ENCODE measurements at regions not wholly inside any gene's neighbourhood (a gene's known extent, or its start where the extent isn't known, plus 50 kb on each side); places are given as distances from the start of the nearest gene placed in this dataset.

DNA sequence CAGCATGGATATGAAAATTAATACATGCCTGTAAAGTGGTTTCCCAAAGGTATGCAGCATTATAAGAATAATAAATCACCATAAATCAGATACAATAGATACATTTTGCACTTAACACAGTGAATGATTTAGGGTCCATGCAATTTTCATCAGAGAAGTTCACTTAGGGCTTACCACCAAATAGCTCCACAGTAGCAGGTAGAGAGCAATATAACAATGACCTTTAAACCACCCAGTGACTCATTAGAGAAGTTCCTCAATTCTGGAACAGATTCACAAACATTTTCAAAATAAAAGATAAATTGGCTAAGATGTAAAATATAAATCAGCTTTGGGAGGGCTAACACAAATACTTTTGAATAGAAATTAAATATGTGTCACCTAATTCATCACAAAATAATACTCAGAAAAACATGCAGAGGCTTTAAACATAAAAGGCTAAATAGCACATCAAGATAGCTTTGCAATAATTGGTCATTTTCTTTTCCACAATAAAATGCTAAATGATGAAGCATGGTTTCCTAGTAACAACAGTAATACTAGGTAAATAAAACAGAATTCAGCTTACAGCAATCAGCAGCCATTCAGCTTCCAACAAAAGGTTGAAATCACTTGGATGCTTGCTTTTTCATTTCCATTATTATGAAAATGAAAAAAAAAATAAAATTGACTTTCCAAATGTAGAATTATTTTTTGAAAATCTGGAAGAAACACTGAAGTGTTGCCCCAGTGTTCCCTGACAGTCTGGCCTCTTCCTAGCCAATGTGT is 84.3 kb upstream of the NBEA start:
- Histone ChIP-seq H3K4me3 (ENCODE audit: low read depth in 1 of 2, low read length in 2 of 2) (no peak overlapping the region), H3K27ac (ENCODE audit: low read depth in 2 of 2, low read length in 1 of 2) (no peak overlapping the region), H3K4me1 (ENCODE audit: control insufficient read depth in 2 of 2, insufficient read depth in 2 of 2, low read length in 1 of 2) (no peaks in the 10 kb centered on the region)

DNA sequence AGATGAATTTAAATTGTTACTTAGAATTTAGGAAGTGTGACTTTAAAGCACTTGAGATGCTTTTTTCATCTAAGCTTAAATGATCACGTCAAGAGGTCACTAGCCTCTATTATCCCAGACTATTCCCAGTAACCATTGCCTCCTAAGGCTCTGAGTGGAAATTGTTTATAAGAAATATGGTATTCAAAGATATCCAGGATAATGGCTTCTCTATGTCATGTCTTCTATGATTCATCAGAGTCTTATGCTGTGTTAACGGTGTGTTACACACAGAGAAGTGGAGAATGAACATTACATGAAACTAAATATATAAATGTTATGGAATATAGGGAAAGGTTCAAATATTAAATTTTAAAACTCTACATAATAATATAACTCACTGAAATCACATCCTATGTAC is 79.8 kb upstream of the NBEA start:
- WGBS, 2 donors: 80 to 90% methylated on average over 2 of the region's 2 CpGs
- H3K27ac ChIP-seq (ENCODE audit: low read depth in 2 of 2, low read length in 1 of 2): no peak overlapping the region
- no peaks in the 10 kb centered on the region for H3K9me3 ChIP-seq (ENCODE audit: control insufficient read depth in 2 of 2, insufficient read depth in 1 of 2, low read depth in 1 of 2, low read length in 1 of 2)
- H3K36me3 ChIP-seq (ENCODE audit: control insufficient read depth in 2 of 2, insufficient read depth in 2 of 2, low read length in 1 of 2): no peaks in the 10 kb centered on the region
- H3K27me3 ChIP-seq (ENCODE audit: control insufficient read depth in 1 of 2, insufficient read depth in 2 of 2, low read length in 2 of 2): no peaks in the 10 kb centered on the region
- H3K4me3 ChIP-seq (ENCODE audit: low read depth in 1 of 2, low read length in 2 of 2): no peak overlapping the region
- H3K4me1 ChIP-seq (ENCODE audit: control insufficient read depth in 2 of 2, insufficient read depth in 2 of 2, low read length in 1 of 2): no peaks in the 10 kb centered on the region

More for the DNA sequence above, 84.3 kb upstream of the NBEA start:
- Histone ChIP-seq H3K27me3 (ENCODE audit: control insufficient read depth in 1 of 2, insufficient read depth in 2 of 2, low read length in 2 of 2) (no peaks in the 10 kb centered on the region), H3K9me3 (ENCODE audit: control insufficient read depth in 2 of 2, insufficient read depth in 1 of 2, low read depth in 1 of 2, low read length in 1 of 2) (no peaks in the 10 kb centered on the region), H3K36me3 (ENCODE audit: control insufficient read depth in 2 of 2, insufficient read depth in 2 of 2, low read length in 1 of 2) (no peaks in the 10 kb centered on the region)

DNA sequence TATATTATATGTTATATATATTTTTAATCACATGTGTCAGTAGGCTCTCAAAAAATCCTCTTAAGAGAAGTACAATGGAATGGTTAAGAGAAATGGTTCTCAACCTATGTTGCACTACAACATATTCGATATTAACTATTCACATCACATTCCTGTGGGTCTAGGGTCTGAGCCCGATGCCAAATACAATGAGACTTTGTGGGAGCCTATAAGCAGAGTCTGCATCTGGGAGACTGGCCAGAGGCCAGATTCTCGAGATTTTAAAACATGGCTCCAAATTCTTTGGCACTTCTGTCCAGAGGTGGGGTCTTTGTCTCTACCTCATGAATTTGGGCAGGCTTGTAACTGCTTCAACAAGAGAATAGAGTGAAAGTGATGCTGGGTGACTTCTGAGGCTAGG is 79.4 kb upstream of the NBEA start:
- H3K27ac ChIP-seq (ENCODE audit: low read depth in 2 of 2, low read length in 1 of 2): no peak overlapping the region
- no peaks in the 10 kb centered on the region for H3K27me3 ChIP-seq (ENCODE audit: control insufficient read depth in 1 of 2, insufficient read depth in 2 of 2, low read length in 2 of 2)
- no peaks in the 10 kb centered on the region for H3K36me3 ChIP-seq (ENCODE audit: control insufficient read depth in 2 of 2, insufficient read depth in 2 of 2, low read length in 1 of 2)
- 80 to 85% methylated on average over 3 of the region's 3 CpGs for WGBS, 2 donors
- no peak overlapping the region for H3K4me3 ChIP-seq (ENCODE audit: low read depth in 1 of 2, low read length in 2 of 2)
- H3K9me3 ChIP-seq (ENCODE audit: control insufficient read depth in 2 of 2, insufficient read depth in 1 of 2, low read depth in 1 of 2, low read length in 1 of 2): no peaks in the 10 kb centered on the region
- H3K4me1 ChIP-seq (ENCODE audit: control insufficient read depth in 2 of 2, insufficient read depth in 2 of 2, low read length in 1 of 2): no peaks in the 10 kb centered on the region

DNA sequence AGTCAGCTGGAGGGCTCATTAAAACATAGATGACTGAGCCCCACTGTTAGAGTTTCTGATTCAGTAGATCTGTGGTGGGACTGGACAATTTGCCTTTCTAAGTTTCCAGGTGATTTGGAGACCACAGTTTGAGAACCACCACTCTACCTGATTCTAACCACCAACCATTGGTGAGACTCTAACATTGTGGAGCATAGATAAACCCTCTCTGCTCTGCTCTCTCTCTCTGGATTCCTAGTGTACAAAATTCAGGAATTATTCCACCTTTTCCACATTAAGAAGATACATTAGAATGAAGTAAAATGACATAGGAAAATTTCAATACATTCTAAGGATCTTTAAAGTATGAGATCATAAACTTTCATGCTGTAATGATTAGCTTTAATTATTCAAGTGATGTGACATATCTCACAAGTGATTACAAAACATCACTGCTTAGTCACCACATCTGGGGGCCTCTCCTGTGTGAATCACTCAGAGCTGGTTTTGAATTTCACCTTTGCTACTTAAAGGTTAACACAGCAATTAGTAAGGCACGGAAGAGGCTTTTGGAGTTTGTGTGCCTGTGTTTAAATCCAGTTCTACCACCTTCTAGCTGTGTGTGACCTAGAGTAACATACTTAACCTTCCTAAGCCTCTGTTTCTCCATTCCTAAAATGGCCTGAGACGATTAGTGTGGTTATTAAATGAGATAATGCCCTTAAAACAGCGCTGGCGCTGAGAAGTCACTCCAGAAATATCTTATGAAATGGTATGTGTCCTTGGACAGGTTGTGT is 78.5 kb upstream of the NBEA start:
- H3K9me3 ChIP-seq (ENCODE audit: control insufficient read depth in 2 of 2, insufficient read depth in 1 of 2, low read depth in 1 of 2, low read length in 1 of 2): no peaks in the 10 kb centered on the region
- no peaks in the 10 kb centered on the region for H3K27me3 ChIP-seq (ENCODE audit: control insufficient read depth in 1 of 2, insufficient read depth in 2 of 2, low read length in 2 of 2)
- WGBS, 2 donors: 59 to 65% methylated on average over 4 of the region's 4 CpGs
- no peak overlapping the region for H3K27ac ChIP-seq (ENCODE audit: low read depth in 2 of 2, low read length in 1 of 2)
- no peaks in the 10 kb centered on the region for H3K4me1 ChIP-seq (ENCODE audit: control insufficient read depth in 2 of 2, insufficient read depth in 2 of 2, low read length in 1 of 2)
- H3K4me3 ChIP-seq (ENCODE audit: low read depth in 1 of 2, low read length in 2 of 2): no peak overlapping the region
- no peaks in the 10 kb centered on the region for H3K36me3 ChIP-seq (ENCODE audit: control insufficient read depth in 2 of 2, insufficient read depth in 2 of 2, low read length in 1 of 2)

DNA sequence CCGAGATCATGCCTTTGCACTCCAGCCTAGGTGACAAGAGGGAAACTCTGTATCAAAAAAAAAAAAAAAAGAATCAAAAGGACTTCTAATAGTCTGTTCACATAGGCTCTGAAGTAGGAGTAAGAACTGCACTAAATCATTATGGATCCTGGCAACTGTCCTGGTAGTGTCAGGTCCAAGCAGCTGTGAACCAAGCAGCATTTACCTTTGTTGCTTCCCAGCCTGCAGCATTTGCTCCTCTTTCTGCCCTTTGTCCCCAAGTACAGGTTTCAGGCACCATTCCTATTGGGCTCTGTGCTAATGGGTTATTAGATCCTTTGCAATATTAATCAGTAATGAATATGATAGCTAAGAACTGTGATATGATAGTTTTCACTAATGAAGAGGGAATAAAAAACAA is 77.4 kb upstream of the NBEA start:
- Histone ChIP-seq H3K27ac (ENCODE audit: low read depth in 2 of 2, low read length in 1 of 2) (no peak overlapping the region), H3K4me3 (ENCODE audit: low read depth in 1 of 2, low read length in 2 of 2) (no peak overlapping the region), H3K27me3 (ENCODE audit: control insufficient read depth in 1 of 2, insufficient read depth in 2 of 2, low read length in 2 of 2) (no peaks in the 10 kb centered on the region), H3K36me3 (ENCODE audit: control insufficient read depth in 2 of 2, insufficient read depth in 2 of 2, low read length in 1 of 2) (no peaks in the 10 kb centered on the region), H3K9me3 (ENCODE audit: control insufficient read depth in 2 of 2, insufficient read depth in 1 of 2, low read depth in 1 of 2, low read length in 1 of 2) (no peaks in the 10 kb centered on the region), H3K4me1 (ENCODE audit: control insufficient read depth in 2 of 2, insufficient read depth in 2 of 2, low read length in 1 of 2) (no peaks in the 10 kb centered on the region)
- WGBS, 2 donors: 72 to 90% methylated on average over 1 of the region's 1 CpG

DNA sequence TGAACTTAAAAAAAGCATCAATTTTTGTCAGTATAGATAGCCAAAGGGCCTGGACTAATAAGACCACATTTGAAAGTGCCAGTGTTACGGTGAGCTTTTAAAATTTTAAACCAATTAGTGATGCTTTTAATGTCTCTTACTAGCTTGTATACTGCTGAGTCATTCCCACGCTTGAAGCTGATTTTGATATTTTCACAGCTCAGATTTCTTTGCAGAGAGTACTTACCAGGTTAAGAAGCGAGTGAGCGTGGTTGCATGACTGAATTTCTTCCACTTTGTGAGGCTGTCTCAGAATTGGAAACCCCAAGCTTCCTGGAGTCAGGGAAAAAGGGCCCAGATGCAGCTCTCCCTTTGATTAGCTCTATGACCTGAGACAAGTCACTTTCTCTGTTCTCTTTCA is 74.5 kb upstream of the NBEA start:
- no peak overlapping the region for H3K27ac ChIP-seq (ENCODE audit: low read depth in 2 of 2, low read length in 1 of 2)
- no peaks in the 10 kb centered on the region for H3K4me1 ChIP-seq (ENCODE audit: control insufficient read depth in 2 of 2, insufficient read depth in 2 of 2, low read length in 1 of 2)
- H3K4me3 ChIP-seq (ENCODE audit: low read depth in 1 of 2, low read length in 2 of 2): no peak overlapping the region
- H3K27me3 ChIP-seq (ENCODE audit: control insufficient read depth in 1 of 2, insufficient read depth in 2 of 2, low read length in 2 of 2): no peaks in the 10 kb centered on the region
- no peaks in the 10 kb centered on the region for H3K36me3 ChIP-seq (ENCODE audit: control insufficient read depth in 2 of 2, insufficient read depth in 2 of 2, low read length in 1 of 2)
- no peaks in the 10 kb centered on the region for H3K9me3 ChIP-seq (ENCODE audit: control insufficient read depth in 2 of 2, insufficient read depth in 1 of 2, low read depth in 1 of 2, low read length in 1 of 2)
- 83 to 85% methylated on average over 4 of the region's 4 CpGs for WGBS, 2 donors

DNA sequence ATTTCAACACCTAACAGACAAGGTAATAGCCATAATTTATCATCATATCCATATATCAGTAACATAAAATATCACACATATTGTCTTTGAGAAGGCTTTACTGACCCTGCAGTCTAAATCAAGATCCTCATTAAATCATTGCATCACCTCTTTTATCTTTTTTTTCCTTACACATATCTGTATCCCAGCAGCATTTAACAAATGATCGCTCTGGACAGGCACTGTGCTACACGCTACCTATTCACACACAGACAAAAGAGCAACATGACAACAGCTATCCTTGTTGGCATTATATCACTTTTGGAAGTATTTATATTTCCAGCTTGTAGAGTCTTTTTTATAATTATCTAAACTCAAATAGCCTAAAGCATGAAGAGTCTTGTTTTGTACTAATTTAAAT is 73.3 kb upstream of the NBEA start:
- 64 to 80% methylated on average over 2 of the region's 2 CpGs for WGBS, 2 donors
- H3K36me3 ChIP-seq (ENCODE audit: control insufficient read depth in 2 of 2, insufficient read depth in 2 of 2, low read length in 1 of 2): no peaks in the 10 kb centered on the region

DNA sequence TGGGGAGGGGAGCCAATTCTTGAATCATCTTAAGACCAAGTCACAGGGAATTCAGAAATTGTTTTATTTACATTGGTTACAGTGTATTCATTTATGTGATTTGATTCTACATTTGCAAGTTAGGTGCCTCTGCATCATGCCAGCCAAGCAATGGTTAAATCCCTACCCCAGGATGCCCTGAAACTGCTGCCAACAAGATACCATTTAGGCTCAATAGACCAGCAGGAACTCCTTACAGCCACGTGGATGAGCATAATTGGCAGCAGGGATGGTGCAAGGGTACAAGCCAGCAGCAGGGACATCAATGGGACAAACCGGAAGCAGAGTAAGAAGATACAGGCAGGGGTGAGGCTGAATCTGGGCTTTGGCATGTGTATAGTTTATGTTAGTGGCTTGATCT is 72.4 kb upstream of the NBEA start:
- WGBS, 2 donors: 46 to 51% methylated on average over 2 of the region's 2 CpGs
- no peaks in the 10 kb centered on the region for H3K4me1 ChIP-seq (ENCODE audit: control insufficient read depth in 2 of 2, insufficient read depth in 2 of 2, low read length in 1 of 2)
- no peaks in the 10 kb centered on the region for H3K27me3 ChIP-seq (ENCODE audit: control insufficient read depth in 1 of 2, insufficient read depth in 2 of 2, low read length in 2 of 2)
- H3K36me3 ChIP-seq (ENCODE audit: control insufficient read depth in 2 of 2, insufficient read depth in 2 of 2, low read length in 1 of 2): no peaks in the 10 kb centered on the region
- no peak overlapping the region for H3K4me3 ChIP-seq (ENCODE audit: low read depth in 1 of 2, low read length in 2 of 2)
- H3K9me3 ChIP-seq (ENCODE audit: control insufficient read depth in 2 of 2, insufficient read depth in 1 of 2, low read depth in 1 of 2, low read length in 1 of 2): no peaks in the 10 kb centered on the region
- H3K27ac ChIP-seq (ENCODE audit: low read depth in 2 of 2, low read length in 1 of 2): no peak overlapping the region

More for the DNA sequence above, 73.3 kb upstream of the NBEA start:
- Histone ChIP-seq H3K4me3 (ENCODE audit: low read depth in 1 of 2, low read length in 2 of 2) (no peak overlapping the region), H3K4me1 (ENCODE audit: control insufficient read depth in 2 of 2, insufficient read depth in 2 of 2, low read length in 1 of 2) (no peaks in the 10 kb centered on the region), H3K27me3 (ENCODE audit: control insufficient read depth in 1 of 2, insufficient read depth in 2 of 2, low read length in 2 of 2) (no peaks in the 10 kb centered on the region), H3K27ac (ENCODE audit: low read depth in 2 of 2, low read length in 1 of 2) (no peak overlapping the region), H3K9me3 (ENCODE audit: control insufficient read depth in 2 of 2, insufficient read depth in 1 of 2, low read depth in 1 of 2, low read length in 1 of 2) (no peaks in the 10 kb centered on the region)

DNA sequence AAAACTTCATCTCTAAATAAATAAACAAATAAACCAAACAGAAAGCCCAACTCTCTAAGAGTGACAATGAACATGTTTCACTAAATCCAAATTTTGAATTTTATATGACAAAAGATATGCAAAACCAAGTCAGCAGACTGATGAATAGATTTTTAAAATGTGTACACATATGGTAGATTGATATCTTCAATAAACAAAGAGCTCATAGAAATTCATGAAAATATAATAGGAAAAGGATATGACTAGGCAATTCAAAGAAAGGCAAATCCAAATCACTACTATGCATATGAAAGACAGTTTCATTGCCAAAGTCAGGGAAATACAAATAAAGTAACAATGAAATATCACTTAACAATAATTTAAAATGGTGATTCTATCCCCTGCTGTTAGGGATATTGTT is 63.7 kb upstream of the NBEA start:
- Histone ChIP-seq H3K4me1 (ENCODE audit: control insufficient read depth in 2 of 2, insufficient read depth in 2 of 2, low read length in 1 of 2) (no peaks in the 10 kb centered on the region), H3K27ac (ENCODE audit: low read depth in 2 of 2, low read length in 1 of 2) (no peak overlapping the region), H3K27me3 (ENCODE audit: control insufficient read depth in 1 of 2, insufficient read depth in 2 of 2, low read length in 2 of 2) (no peaks in the 10 kb centered on the region), H3K4me3 (ENCODE audit: low read depth in 1 of 2, low read length in 2 of 2) (no peak overlapping the region), H3K9me3 (ENCODE audit: control insufficient read depth in 2 of 2, insufficient read depth in 1 of 2, low read depth in 1 of 2, low read length in 1 of 2) (no peaks in the 10 kb centered on the region), H3K36me3 (ENCODE audit: control insufficient read depth in 2 of 2, insufficient read depth in 2 of 2, low read length in 1 of 2) (no peaks in the 10 kb centered on the region)

DNA sequence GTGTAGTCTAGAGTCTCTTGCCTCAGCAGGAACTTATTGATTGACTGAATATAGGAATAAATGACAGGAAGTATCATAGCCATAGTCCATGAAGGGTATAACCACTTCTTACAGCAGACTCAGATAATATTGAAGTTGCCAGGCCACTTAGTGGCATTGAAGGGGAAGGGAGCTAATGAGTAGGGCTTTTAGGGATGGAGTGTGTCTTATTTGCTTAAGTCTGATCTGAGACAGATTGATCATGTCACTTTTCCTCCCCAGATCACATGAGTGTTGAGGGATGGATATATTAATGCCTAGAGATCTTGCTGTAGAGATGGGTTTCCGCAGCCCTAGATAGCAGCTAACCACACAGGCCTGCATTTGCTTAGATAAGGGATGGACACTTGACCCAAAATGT is 62.2 kb upstream of the NBEA start:
- H3K27me3 ChIP-seq (ENCODE audit: control insufficient read depth in 1 of 2, insufficient read depth in 2 of 2, low read length in 2 of 2): no peaks in the 10 kb centered on the region
- no peaks in the 10 kb centered on the region for H3K9me3 ChIP-seq (ENCODE audit: control insufficient read depth in 2 of 2, insufficient read depth in 1 of 2, low read depth in 1 of 2, low read length in 1 of 2)
- no peaks in the 10 kb centered on the region for H3K4me1 ChIP-seq (ENCODE audit: control insufficient read depth in 2 of 2, insufficient read depth in 2 of 2, low read length in 1 of 2)
- WGBS, 2 donors: 91 to 95% methylated on average over 1 of the region's 1 CpG
- H3K36me3 ChIP-seq (ENCODE audit: control insufficient read depth in 2 of 2, insufficient read depth in 2 of 2, low read length in 1 of 2): no peaks in the 10 kb centered on the region
- no peak overlapping the region for H3K27ac ChIP-seq (ENCODE audit: low read depth in 2 of 2, low read length in 1 of 2)
- H3K4me3 ChIP-seq (ENCODE audit: low read depth in 1 of 2, low read length in 2 of 2): no peak overlapping the region
